ENCODE measurements at regions not wholly inside any gene's neighbourhood (a gene's known extent, or its start where the extent isn't known, plus 50 kb on each side); places are given as distances from the start of the nearest gene placed in this dataset.
A peak's percentile ranks its signal among the peaks of the same experiment; 100 is the strongest.

DNA sequence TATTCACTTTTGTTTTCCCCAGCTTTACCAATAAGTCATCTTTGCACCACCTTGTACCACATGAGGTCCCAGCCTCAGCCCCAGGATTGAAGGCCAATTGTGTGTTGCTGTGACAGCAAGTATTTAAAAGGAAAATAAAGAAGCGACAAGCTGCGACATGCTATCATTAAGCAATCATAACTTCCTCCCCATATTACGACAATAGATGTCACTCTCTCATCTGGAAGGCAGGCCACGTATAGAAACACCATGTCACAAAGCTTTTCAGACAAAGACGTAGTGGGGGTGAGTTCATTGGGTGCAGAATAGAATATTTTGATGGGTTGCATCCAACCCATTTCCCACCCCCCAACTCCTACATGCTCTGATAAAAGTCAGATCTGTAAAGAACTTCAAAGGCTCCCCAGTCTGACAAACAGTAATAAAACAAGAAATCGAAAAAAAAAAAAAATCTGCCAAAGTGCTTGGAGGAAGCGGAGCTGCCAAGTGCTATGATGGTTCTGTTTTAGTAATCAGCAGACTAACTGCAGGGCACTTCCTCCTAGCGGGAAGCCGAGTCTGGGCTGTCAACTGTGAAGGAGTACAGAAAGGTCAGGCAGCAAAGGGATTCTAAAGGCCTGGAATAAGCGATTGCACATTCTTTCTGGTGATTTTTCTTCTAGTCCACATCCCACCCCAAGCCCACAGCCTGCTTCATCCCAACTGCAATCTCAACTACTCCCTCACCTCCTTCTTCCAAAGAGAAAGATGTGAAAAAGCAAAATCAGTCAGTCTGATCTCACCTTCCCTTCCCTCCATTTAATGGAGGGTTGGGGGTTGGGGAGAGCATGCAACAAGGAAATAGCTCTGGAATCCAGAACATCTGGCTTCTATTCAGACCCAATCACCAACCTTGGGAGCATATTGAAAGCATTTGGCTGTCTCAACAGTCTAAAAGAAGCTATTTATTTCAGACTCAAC, 131.4 kb upstream of the UBASH3B start:
- Histone ChIP-seq H3K9me3 (no peaks in the 10 kb centered on the region), H3K27ac (no peak overlapping the region), H3K4me1 (no peaks in the 10 kb centered on the region), H3K27me3 (no peaks in the 10 kb centered on the region), H3K36me3 (replicated peaks in 1 of 2; ENCODE audit: insufficient read depth in 1 of 2, low read depth in 2 of 2) (no peaks in the 10 kb centered on the region), H3K4me3 (no peak overlapping the region)
- DNase-seq: peak in 2 of 4 donors; percentile 11 to 25
- ATAC-seq: no peak
- TF ChIP-seq, protein P1, sequence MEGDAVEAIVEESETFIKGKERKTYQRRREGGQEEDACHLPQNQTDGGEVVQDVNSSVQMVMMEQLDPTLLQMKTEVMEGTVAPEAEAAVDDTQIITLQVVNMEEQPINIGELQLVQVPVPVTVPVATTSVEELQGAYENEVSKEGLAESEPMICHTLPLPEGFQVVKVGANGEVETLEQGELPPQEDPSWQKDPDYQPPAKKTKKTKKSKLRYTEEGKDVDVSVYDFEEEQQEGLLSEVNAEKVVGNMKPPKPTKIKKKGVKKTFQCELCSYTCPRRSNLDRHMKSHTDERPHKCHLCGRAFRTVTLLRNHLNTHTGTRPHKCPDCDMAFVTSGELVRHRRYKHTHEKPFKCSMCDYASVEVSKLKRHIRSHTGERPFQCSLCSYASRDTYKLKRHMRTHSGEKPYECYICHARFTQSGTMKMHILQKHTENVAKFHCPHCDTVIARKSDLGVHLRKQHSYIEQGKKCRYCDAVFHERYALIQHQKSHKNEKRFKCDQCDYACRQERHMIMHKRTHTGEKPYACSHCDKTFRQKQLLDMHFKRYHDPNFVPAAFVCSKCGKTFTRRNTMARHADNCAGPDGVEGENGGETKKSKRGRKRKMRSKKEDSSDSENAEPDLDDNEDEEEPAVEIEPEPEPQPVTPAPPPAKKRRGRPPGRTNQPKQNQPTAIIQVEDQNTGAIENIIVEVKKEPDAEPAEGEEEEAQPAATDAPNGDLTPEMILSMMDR (IDR thresholded peaks at IDR 0.05): no peak
- TF ChIP-seq POLR2A (IDR thresholded peaks at IDR 0.05): no peak
- intact Hi-C loops (cut with DNase I): no loop called here
- WGBS, 2 donors: 48 to 50% methylated on average over 10 of the region's 10 CpGs

DNA sequence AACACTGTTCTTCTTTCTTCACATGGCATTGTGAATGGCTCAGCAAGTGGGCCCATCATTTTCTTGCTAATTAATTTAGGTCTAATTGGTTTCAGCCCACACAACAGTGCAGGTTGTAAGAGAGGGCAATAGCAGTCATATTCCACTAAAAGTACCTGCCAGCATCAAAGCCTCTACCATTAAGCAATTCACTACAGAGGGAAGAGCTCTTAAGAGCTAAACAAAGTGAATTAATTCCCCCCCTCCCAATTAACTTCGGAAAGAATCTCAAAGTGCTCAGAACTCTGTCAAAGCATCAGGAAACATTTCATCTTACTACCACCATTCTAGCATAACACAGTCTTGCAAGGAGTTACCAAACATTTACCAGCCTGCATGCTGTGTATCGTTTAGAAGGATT, 133.9 kb upstream of the UBASH3B start:
- intact Hi-C loops (cut with DNase I): no loop called here

DNA sequence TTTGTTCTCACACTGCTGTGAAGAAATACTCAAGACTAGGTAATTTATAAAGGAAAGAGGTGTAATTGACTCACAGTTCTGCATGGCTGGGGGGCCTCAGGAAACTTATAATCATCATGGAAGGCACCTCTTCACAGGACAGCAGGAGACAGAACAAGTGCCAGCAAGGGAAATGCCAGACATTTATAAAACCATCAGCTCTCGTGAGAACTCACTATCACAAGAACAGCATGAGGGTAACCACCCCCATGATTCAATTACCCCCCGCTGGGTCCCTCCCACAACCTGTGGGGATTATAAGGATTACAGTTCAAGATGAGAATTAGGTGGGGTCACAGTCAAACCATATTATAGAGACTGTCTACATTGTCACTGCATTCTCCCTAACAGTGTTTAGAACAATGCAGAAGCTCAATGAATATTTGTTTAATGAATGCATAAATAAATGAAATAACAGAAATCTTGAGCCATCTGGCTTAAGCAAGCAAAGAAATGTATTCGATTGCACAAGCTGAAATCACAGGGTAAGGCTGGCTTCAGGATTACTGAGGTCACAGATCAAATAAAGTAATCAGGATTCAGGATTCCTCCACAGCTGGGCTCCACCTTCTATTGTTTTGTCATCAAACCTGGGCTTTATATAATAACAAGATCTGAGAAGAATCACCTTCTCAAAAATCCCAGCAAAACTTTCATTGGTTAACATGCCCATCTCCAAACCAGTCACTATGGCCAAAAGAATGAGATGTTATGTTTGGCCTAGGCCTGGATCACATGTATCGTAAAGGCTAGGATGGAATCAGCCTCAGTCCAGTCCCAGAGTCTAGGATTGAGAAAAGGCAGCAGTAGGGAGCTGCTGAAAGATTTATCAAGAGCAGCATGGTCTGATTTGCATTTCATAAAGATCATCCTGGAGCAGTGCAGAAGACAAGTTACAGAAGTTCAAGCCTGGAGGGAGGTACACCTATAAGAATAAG, 137.8 kb upstream of the UBASH3B start:
- Histone ChIP-seq H3K9me3 (no peaks in the 10 kb centered on the region), H3K4me1 (no peaks in the 10 kb centered on the region), H3K27me3 (no peaks in the 10 kb centered on the region), H3K27ac (no peak overlapping the region), H3K36me3 (replicated peaks in 1 of 2; ENCODE audit: insufficient read depth in 1 of 2, low read depth in 2 of 2) (no peaks in the 10 kb centered on the region), H3K4me3 (no peak overlapping the region)
- ATAC-seq: no peak
- WGBS, 2 donors: 64 to 67% methylated on average over 4 of the region's 4 CpGs
- TF ChIP-seq, protein P1 (IDR thresholded peaks at IDR 0.05): no peak
- no peak for TF ChIP-seq POLR2A (IDR thresholded peaks at IDR 0.05)
- no peak for DNase-seq
- intact Hi-C loops (cut with DNase I): no loop called here

More for the DNA sequence above, 133.9 kb upstream of the UBASH3B start:
- Histone ChIP-seq H3K4me3 (no peak overlapping the region), H3K9me3 (no peaks in the 10 kb centered on the region), H3K27me3 (no peaks in the 10 kb centered on the region), H3K27ac (no peak overlapping the region), H3K4me1 (no peaks in the 10 kb centered on the region), H3K36me3 (replicated peaks in 1 of 2; ENCODE audit: insufficient read depth in 1 of 2, low read depth in 2 of 2) (no peaks in the 10 kb centered on the region)
- DNase-seq: no peak
- 40 to 42% methylated on average over 2 of the region's 2 CpGs for WGBS, 2 donors
- TF ChIP-seq, protein P1 (IDR thresholded peaks at IDR 0.05): no peak
- no peak for TF ChIP-seq POLR2A (IDR thresholded peaks at IDR 0.05)
- ATAC-seq: no peak

DNA sequence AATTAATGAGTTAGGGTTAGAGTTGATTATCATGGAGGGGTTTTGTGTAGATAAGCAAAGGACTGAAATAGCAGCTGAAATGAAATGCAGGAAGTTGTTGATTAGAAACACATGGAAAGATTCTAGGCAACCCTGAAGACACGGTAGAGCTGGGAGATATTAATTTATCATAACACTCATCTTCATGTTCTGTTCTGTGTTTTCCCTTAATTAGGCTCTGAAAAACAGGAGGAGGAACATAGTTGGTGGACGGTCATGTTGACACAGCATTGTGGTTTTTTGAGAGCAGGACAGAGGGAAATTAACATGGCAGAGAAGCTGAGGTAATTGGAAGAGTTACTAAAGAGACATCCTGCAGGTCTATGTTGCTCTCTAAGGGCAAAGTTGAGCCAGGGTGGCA, 138.8 kb upstream of the UBASH3B start:
- Histone ChIP-seq H3K4me3 (no peak overlapping the region), H3K36me3 (replicated peaks in 1 of 2; ENCODE audit: insufficient read depth in 1 of 2, low read depth in 2 of 2) (no peaks in the 10 kb centered on the region), H3K27me3 (no peaks in the 10 kb centered on the region), H3K4me1 (no peaks in the 10 kb centered on the region), H3K9me3 (no peaks in the 10 kb centered on the region), H3K27ac (no peak overlapping the region)
- TF ChIP-seq, protein P1 (IDR thresholded peaks at IDR 0.05): no peak
- TF ChIP-seq POLR2A (IDR thresholded peaks at IDR 0.05): no peak
- no peak for ATAC-seq
- WGBS, 2 donors: 54 to 60% methylated on average over 2 of the region's 2 CpGs
- DNase-seq: no peak
- intact Hi-C loops (cut with DNase I): no loop called here

All from body of pancreas (tissue), 4 donors.